T-helper 1 cell treated with Interleukin-12 subunit alpha and Interleukin-12 subunit beta and Interleukin-4 antibody, amounts not matched to agents 30 μg/mL and 1 μg/mL, for 36 hours (primary cell): ENCODE measurements at regions not wholly inside any gene's neighbourhood (a gene's known extent, or its start where the extent isn't known, plus 50 kb on each side); places are given as distances from the start of the nearest gene placed in this dataset.
"Not testable (repeated sequence)": the region's sequence is repeated elsewhere in the genome, so short reads cannot be mapped to it uniquely, and the experiment has no call there.

Source experiments
- H3K27ac Mint-ChIP-seq: one replicate; pipeline ENCODE4 v1.8.0; 2021; ENCODE audit warnings: mild to moderate bottlenecking, mixed read lengths
- H3K27me3 Mint-ChIP-seq: one replicate; pipeline ENCODE4 v1.8.0; 2021; ENCODE audit warnings: low read depth, mixed read lengths
- H3K36me3 Mint-ChIP-seq: one replicate; pipeline ENCODE4 v1.8.0; 2021; ENCODE audit warnings: low read depth, mixed read lengths
- H3K4me1 Mint-ChIP-seq: one replicate; pipeline ENCODE4 v1.8.0; 2021; ENCODE audit warnings: low read depth, mixed read lengths
- H3K4me3 Mint-ChIP-seq: one replicate; pipeline ENCODE4 v1.8.0; 2021; ENCODE audit warnings: mild to moderate bottlenecking, moderate library complexity, mixed read lengths
- H3K9me3 Mint-ChIP-seq: one replicate; pipeline ENCODE4 v1.8.0; 2021; ENCODE audit warnings: mixed read lengths

GRCh38 chr9:64061013-64061627 lies 1223.9 kb downstream of the FOXD4L5 start:
- no peak overlapping the region for H3K4me3 Mint-ChIP-seq
- H3K4me1 Mint-ChIP-seq = no peaks in the 10 kb centered on the region
- no peaks in the 10 kb centered on the region for H3K36me3 Mint-ChIP-seq
- H3K27me3 Mint-ChIP-seq = no peaks in the 10 kb centered on the region
- H3K9me3 Mint-ChIP-seq = peaks cover 14% of the 10 kb centered on the region
- no peak overlapping the region for H3K27ac Mint-ChIP-seq

GRCh38 chr9:64058070-64058469 lies 1226.9 kb downstream of the FOXD4L5 start:
- H3K4me3 Mint-ChIP-seq, H3K36me3 Mint-ChIP-seq, H3K9me3 Mint-ChIP-seq, H3K27me3 Mint-ChIP-seq, H3K27ac Mint-ChIP-seq, H3K4me1 Mint-ChIP-seq: not testable (repeated sequence)

GRCh38 chr9:64057553-64057952 lies 1227.5 kb downstream of the FOXD4L5 start:
- Mint-ChIP-seq H3K4me1 (no peaks in the 10 kb centered on the region), H3K27me3 (no peaks in the 10 kb centered on the region), H3K4me3 (no peak overlapping the region), H3K36me3 (no peaks in the 10 kb centered on the region), H3K9me3 (peaks cover 4% of the 10 kb centered on the region), H3K27ac (no peak overlapping the region)

GRCh38 chr9:64028925-64029324 lies 1256.1 kb downstream of the FOXD4L5 start:
- not testable (repeated sequence) for H3K27ac Mint-ChIP-seq, H3K36me3 Mint-ChIP-seq, H3K4me3 Mint-ChIP-seq, H3K4me1 Mint-ChIP-seq, H3K27me3 Mint-ChIP-seq
- H3K9me3 Mint-ChIP-seq = peaks cover 15% of the 10 kb centered on the region

GRCh38 chr9:64020696-64021491 lies 1264.1 kb downstream of the FOXD4L5 start:
- not testable (repeated sequence) for H3K4me1 Mint-ChIP-seq, H3K4me3 Mint-ChIP-seq, H3K27ac Mint-ChIP-seq, H3K36me3 Mint-ChIP-seq, H3K27me3 Mint-ChIP-seq
- peaks cover 19% of the 10 kb centered on the region for H3K9me3 Mint-ChIP-seq

- H3K36me3 Mint-ChIP-seq, H3K4me1 Mint-ChIP-seq, H3K27ac Mint-ChIP-seq, H3K27me3 Mint-ChIP-seq, H3K4me3 Mint-ChIP-seq: not testable (repeated sequence)
- H3K9me3 Mint-ChIP-seq = peaks cover 29% of the 10 kb centered on the region
These were observed 1267.3 kb downstream of the FOXD4L5 start for GRCh38 chr9:64017666-64018065.

- peaks cover 29% of the 10 kb centered on the region for H3K9me3 Mint-ChIP-seq
- not testable (repeated sequence) for H3K36me3 Mint-ChIP-seq, H3K27ac Mint-ChIP-seq, H3K4me3 Mint-ChIP-seq, H3K27me3 Mint-ChIP-seq, H3K4me1 Mint-ChIP-seq
These were observed 1268.1 kb downstream of the FOXD4L5 start for GRCh38 chr9:64016845-64017406.

GRCh38 chr9:64016246-64016645 lies 1268.8 kb downstream of the FOXD4L5 start:
- H3K4me1 Mint-ChIP-seq, H3K27ac Mint-ChIP-seq, H3K27me3 Mint-ChIP-seq, H3K36me3 Mint-ChIP-seq: not testable (repeated sequence)
- Mint-ChIP-seq H3K4me3 (peak overlapping the region; percentile 25), H3K9me3 (peaks cover 25% of the 10 kb centered on the region)

- no peak overlapping the region for H3K27ac Mint-ChIP-seq
- no peaks in the 10 kb centered on the region for H3K4me1 Mint-ChIP-seq
- peaks cover 23% of the 10 kb centered on the region for H3K9me3 Mint-ChIP-seq
- no peaks in the 10 kb centered on the region for H3K36me3 Mint-ChIP-seq
- no peaks in the 10 kb centered on the region for H3K27me3 Mint-ChIP-seq
- H3K4me3 Mint-ChIP-seq = no peak overlapping the region
These were observed 1269.9 kb downstream of the FOXD4L5 start for GRCh38 chr9:64015136-64015535.

GRCh38 chr9:64014386-64015091 lies 1270.5 kb downstream of the FOXD4L5 start:
- H3K27ac Mint-ChIP-seq, H3K4me1 Mint-ChIP-seq, H3K27me3 Mint-ChIP-seq, H3K4me3 Mint-ChIP-seq, H3K36me3 Mint-ChIP-seq: not testable (repeated sequence)
- H3K9me3 Mint-ChIP-seq = peaks cover 17% of the 10 kb centered on the region

- H3K4me3 Mint-ChIP-seq, H3K36me3 Mint-ChIP-seq, H3K4me1 Mint-ChIP-seq: not testable (repeated sequence)
These were observed 1271.9 kb downstream of the FOXD4L5 start for GRCh38 chr9:64013122-64013521.

GRCh38 chr9:64012014-64012413 lies 1273.0 kb downstream of the FOXD4L5 start:
- H3K4me1 Mint-ChIP-seq, H3K36me3 Mint-ChIP-seq, H3K27me3 Mint-ChIP-seq, H3K27ac Mint-ChIP-seq, H3K4me3 Mint-ChIP-seq: not testable (repeated sequence)
- H3K9me3 Mint-ChIP-seq = peaks cover 11% of the 10 kb centered on the region

More at GRCh38 chr9:64013122-64013521, 1271.9 kb downstream of the FOXD4L5 start:
- H3K27ac Mint-ChIP-seq, H3K27me3 Mint-ChIP-seq: not testable (repeated sequence)
- H3K9me3 Mint-ChIP-seq = peaks cover 11% of the 10 kb centered on the region

- H3K4me1 Mint-ChIP-seq, H3K27me3 Mint-ChIP-seq, H3K9me3 Mint-ChIP-seq, H3K4me3 Mint-ChIP-seq, H3K27ac Mint-ChIP-seq, H3K36me3 Mint-ChIP-seq: not testable (repeated sequence)
These were observed 1305.3 kb downstream of the FOXD4L5 start for GRCh38 chr9:63979741-63980140.
